ENCODE measurements at regions not wholly inside any gene's neighbourhood (a gene's known extent, or its start where the extent isn't known, plus 50 kb on each side); places are given as distances from the start of the nearest gene placed in this dataset.
"Not testable (repeated sequence)": the region's sequence is repeated elsewhere in the genome, so short reads cannot be mapped to it uniquely, and the experiment has no call there.

DNA sequence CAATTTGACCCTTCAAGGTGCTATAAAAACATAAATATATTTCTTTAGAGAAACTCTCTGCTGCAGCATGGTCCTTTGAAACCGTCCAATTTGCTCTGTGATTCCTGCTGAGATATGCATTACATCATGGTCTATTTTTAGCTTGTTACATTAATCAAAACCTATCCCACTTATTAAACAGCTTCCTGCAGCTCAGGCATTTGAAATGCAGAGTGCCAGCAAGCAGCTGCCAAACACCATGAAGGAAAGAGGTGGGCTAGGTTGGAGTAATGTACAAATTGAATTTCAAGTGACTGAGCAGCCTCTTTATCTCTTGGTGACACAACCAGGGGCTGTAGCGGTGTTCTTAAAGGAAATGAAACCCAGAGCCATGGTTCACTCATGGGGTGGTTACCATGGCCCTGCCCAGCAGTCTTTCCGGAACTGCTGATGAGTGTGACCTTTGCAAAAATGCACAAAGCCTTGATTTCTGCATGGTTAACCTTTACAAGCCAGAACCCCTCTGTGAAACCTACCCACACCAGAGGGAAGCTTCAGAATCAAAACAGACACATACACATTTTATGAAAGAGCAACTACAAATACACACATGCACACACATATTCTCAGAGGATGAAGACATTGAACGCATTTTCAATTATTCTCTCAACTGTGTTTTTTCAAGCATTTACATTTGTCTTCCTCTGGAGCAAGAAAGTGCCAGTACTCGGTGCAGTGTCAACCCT is 155.8 kb upstream of the ZNF608 start:
- peak in 1 of 5 experiments; percentile 30 for DNase-seq

DNA sequence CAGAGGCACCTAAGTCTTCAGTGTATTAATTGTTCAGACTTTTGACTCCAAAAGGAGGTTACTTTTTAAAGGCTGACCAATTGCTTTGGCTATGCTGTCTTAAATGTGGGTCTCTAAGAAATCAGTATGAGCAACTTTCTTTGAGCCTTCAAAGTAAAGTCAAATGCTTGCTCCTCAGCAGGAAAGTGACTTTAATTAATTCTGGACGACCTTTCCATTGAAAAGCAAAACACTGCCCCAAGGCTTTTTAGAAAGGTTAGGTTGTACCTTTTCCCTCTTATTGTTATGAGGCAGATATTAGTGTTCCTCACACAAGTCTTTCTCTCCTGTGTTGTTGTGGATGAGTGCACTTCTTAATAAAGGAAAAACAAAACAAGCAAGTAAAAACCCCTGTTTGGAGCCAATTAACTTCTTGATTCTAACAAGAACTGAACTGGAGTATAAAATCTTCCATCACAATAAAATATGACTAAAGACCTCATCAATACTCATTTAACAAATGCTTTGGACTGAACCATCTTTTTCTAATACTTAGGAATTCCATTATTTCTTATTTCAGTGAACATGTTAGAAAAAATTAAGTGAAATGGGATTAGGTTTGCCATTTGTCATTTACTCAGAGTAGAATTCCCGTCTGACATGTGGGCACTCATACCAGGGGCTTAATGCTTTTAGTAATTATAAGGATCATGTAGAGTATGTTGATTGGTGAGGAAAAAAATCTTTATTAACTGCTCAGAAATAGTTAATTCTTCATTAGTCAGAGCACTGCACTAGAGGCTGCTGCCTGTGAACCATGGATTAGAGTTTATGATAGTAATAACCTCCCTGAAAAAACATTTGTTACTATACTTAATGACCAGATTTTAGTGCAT is 159.1 kb upstream of the ZNF608 start:
- no peak for DNase-seq

DNA sequence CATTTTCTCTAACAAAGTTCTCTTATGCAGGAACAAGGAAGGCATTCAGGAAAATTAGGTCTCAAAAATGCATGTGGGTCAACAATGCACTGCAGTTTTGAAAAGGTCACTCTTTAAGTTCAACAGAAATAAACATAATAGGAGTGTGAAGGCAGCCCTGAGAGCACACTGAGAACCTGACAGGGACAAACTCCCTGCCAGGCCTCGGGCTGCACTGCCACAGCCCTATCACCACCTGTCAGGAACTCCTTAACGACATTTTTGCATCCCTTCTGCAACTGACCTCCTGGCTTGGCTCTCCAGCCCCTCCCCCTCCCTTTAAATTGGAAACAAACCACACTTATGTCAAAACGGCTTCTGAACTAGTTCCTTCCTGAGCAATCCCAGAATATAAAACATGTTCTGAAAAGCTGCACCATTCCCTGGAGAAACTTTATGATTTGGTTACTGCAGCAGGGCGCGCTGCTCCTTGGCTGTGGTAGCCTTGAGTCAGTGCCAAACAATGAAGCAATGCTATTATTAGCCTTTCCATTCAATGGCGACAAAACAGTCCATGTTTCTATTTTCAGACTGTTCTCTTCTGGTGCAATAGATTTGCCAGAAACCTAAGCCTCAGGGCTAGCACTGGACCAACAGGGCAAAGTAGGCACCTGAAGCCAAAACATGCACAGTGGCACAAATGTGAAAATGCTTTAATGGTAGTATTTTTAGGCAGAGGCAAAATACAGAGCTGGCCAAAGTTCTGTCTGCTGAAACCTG is 160.1 kb upstream of the ZNF608 start:
- no peak for DNase-seq

DNA sequence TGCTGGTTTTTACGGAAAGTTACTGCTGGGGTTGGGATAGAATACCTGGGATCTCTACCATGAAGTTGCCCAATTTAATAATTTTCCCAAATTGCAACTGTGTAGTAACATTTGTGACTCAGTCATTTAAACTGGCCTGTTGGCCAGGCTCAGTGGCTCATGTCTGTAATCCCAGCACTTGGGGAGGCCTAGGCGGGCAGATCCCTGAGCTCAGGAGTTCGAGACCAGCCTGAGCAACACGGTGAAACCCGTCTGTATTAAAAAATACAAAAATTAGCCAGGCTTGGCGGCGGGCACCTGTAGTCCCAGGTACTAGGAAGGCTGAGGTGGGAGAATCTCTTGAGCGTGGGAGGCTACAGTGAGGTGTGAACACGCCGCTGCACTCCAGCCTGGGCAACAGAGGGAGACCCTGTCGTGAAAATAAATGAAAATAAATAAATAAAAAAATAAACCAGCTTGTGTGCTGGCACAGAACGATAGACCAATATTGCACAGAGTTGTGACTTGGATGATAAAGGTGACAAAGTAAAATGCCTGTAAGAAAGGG is 160.7 kb upstream of the ZNF608 start:
- no peak for DNase-seq

DNA sequence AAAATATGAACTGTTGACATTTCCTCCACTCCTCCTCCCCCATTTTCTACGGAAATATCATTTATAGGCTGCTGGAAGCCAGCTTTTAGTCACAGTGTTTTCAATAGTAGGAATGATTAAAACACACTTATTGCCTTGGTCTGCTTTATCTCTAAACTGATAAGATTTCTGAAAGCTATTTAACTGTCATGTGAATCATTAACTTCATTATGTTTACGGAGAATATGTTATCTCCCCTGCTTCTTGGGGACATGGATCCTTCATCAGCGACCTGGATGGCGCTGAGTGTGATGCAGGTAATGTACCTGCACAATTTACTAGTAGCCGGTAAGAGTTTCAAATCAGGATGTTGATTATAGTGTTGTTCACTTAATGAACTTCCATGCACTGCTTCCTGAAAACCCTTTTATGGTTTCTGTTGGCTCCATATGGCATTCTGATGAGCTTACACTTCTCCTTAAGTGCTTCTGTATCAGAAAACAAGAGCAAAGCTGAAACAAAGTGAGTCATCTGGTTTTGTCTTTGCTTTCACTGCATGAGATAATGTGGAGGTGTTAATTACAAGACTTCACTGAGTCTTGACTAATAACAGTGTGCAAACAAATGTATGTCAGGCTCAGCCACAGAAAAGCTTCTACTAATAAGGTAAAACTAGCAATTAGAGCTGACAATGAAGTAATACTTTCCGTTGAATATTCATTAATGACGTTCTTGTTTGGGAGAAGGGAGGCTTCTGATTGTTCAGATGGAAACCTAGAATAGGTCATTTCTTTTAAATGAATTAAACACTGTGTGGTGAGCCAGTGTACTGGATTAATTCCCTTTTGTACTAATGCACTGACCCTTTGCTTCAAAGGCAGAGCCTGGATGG is 162.4 kb upstream of the ZNF608 start:
- DNase-seq, result no peak

DNA sequence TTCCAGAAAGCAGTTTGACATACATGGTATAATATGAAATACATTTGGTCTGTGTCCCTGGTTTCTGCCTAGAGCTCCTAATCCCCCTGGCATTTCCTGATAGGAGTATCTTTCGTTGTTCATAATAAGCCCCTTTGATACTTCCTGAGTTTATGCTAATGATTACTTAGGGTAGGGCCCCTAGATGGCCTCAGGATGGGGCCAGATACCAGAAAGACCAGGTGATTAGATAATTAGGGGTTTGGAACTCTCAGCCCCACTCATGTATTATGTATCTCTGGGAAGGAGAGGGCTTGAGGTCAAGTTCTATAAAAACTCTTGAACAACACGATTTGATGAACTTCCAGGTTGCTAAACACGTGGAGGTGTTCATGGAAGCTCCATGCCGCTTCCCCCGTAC is 163.3 kb upstream of the ZNF608 start:
- no peak for DNase-seq

DNA sequence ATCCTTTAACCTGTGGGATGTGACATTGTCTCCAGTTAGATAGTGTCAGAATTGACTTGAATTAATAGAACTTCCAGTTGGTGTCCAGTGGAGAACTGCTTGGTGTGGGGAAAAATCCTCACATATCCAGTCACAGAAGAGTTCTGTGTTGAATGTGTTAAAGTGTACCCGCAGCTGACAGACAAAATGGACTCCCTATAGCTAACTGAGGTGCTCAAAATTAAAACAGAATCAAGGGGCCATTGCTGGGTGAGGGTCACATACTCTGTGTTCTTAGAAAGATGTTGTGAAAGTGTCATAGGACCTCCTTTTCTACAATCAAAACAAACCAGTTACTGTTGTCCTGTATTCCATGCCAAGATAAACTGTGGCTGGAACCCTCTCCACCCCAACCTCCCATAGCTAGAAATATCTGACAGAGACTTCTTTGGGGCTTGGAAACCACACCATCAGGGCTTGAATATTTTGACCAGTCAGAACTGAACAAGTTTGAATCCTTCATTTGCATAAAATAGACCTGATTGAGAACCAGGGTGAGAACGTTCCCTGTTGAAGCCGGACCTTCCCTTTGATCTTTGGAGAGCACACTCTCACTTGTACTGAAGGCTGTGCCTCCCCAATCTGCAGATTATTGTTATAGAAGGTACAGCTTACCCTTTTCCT is 164.0 kb upstream of the ZNF608 start:
- no peak for DNase-seq

DNA sequence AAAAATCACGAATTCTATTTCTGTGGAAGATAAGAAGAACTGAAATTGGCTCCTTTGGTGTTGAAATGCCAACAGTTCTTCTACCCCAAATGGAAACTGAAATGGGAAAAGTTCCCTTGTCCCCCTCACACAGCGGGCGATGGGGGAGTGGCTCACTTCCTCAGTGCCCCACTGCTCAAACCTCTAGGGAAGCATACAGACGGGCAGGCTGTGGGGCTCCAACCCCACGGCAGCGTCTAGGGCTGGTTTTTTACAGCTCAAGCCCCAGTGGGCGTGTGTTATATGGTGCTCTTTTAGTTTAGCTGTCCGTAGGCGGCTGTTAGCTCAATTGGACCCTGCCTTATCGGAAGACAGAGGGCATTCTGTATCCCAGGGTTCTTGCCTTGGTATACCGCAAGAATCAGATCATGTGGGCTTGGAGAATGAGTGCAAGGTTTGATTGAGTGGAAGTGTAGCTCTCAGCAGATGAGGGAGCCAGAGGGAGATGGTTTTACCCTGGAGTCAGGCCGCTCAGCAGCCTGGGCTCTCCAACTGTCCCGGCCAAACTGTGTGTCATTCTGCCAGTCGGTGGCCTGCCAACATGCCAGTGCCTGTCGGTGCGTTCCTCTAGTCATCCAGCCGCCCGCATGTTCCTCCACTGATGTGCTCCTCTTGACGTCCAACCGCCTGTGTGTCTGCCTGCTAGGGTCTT is 166.3 kb upstream of the ZNF608 start:
- no peak for DNase-seq

DNA sequence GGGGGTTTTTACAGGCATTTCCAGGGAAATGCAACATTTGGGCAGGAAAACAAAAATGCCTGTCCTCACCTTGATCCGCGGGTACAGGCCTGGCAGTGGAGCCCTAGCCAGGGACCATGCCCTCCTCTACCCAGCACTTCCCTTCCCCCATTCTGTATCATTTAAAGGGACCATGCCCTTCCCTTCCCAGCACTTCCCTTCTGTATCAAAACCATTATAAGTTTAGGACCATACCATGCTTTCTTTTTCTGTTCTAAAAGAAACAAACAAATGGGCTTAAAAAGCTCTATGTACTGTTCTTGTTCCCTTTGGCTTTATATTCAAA is 166.9 kb upstream of the ZNF608 start:
- no peak for DNase-seq

DNA sequence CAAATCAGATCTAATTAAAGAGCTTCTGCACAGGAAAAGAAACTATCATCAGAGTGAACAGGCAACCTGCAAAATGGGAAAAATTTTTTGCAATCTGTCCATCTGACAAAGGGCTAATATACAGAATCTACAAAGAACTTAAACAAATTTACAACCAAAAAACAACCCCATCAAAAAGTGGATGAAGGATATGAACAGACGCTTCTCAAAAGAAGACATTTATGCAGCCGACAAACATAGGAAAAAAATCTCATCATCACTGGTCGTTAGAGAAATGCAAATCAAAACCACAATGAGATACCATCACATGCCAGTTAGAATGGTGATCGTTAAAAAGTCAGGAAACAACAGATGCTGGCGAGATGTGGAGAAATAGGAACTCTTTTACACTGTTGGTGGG is 169.9 kb upstream of the ZNF608 start:
- not testable (repeated sequence) for DNase-seq

DNA sequence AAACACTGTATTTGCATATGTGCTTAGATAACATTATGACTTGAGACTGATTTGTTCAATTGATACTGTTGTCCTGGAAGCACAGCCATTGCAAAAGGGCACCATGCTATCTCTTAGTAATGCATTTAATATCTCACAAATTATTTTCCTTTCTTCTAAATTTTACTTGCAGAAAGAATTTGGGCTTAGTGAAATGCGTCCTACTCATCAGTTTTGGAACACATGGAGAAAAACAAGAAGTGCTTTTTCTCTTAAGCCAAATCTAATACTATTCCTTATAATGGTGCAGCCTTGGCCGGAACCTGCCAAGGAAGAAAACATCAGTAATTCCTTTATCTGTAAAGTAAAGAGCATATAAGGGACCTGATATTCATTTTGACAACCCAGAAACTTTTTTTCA is 172.2 kb upstream of the ZNF608 start:
- DNase-seq, result no peak

DNA sequence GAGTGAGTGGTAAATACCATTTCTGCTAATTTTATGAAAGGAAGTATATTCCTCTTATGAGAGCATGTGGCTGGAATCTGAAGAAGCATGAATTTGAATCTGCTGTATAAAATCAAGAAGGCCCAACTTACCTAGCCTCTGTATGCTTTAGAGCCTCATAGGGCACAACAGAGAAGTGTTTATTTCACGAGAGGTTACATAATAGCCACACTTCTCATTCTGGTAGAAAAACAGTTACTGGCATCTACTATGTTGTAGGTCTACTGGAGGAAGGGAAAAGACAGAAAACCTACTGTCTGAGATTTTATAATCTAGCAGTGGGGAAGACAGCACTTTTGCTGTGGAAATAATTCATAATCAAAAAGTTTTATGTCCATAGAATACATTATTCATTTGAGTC is 172.6 kb upstream of the ZNF608 start:
- DNase-seq, result no peak

DNA sequence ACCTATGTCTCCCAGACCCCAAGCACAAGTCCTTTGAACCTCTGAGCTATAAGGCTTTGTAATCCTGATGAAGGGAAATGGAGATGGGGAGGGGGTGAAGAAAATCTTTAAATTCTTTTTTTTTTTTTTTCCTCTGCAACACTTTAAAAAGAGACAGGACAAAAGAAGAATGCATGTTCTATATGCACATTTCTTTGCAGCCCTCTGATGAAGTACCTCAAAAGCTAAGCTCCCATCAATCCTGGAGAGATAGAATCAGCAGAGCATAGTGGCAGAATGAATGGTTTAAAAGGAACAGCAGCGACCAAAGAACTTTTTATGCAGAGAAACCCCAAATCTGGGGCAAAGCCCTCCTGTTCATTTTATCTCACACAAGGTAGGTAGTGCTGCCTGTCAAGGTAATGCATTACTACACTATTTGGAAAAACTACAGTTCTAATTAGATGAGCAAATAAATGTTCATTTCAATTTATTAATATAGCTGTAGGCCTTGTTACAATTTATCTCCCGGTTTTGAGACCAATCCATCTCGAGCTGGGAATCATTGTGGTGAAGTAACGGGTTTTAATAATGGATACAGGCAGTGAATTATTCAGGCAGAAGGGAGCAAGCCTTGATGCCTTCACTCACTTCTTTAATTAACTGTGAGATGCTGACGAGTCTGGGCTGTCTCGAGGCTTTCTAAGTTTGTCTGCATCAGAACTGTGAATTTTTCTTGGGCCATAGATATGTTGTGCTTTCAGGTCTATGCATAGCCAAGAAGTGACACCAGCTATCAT is 173.5 kb upstream of the ZNF608 start:
- DNase-seq, result no peak

DNA sequence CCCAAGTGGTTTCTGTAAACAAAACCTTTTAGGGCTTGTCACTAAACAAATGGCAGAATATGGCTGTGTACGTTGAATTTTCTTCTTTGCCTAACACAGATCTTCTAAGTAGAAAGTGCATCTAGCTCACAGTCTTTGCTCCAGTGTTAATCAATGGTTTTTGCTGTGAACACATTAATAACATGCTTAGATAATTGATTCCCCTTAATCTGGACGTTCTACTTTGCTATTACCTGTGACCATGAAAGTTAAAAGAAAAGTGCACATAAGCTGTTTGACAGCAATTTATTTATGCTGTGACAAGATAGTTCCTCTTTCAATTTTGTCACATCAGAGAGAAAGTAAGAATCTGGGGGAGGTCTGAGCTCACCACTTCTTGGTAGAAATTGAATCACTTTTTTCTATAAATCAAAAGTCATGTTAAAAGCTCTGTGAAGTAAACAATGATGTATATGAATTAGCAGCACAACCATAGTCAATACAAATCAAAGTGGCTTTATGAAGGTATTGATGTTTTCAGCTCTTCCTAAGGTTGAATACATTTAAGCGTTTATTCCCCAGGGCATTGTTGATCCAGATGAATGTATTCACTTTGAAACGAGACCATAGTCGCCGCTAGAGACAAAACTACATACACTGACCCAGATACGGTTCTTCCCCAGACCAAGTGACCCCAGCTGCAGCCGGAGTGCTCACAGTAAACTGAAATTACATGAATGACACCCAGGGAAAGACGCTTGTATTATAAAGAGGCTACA is 174.6 kb upstream of the ZNF608 start:
- no peak for DNase-seq

DNA sequence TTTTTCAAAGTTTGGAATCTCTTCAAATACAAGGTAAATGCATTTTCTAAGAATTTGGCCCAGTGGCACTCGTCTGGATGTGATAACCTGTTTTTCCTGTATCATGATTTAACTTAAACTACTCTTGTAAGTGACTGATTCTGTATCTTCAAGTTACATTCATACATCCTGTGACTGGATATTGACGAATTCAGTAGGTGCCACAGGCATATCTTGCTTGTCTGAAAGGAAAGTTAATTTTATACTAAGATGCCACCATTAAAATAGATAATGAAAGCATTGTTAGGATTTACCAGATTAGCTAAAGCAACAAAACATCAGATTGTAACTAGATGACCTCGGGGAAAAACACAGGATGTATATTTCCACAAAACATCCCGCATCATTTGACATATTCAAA is 175.3 kb upstream of the ZNF608 start:
- no peak for DNase-seq

DNA sequence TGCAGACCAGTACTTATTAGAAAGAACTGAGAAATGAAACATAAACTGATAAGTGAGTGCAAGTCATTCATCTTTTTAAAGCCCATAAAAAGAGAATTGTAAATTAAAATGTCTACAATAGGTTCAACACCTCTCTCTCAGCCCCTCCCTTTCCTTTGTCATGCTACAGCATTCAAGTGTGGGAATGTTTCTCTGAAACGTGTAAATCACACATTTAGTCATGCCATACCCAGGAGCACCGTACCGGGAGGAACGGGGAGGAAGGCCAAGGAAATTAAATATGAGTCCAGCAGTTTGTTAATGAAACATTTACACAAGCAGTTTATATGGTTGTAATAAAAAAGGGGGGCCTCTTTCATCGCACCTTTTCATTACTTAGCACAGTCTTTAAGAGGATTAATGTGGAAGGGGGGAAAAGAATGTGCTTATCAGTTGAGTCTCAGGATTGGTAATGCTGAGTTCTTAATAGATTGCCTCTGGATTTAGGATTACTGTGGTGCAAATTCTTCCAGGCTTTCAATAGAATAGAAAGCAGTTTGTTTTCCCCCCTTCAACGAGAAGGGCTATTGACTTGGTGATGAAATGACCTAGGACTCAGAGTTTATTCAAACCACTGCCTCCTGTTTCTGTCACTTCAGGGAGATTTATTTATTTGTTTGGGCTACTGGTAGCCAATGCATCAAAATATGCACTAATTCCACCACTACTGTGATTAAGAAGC is 176.0 kb upstream of the ZNF608 start:
- DNase-seq, result no peak

DNA sequence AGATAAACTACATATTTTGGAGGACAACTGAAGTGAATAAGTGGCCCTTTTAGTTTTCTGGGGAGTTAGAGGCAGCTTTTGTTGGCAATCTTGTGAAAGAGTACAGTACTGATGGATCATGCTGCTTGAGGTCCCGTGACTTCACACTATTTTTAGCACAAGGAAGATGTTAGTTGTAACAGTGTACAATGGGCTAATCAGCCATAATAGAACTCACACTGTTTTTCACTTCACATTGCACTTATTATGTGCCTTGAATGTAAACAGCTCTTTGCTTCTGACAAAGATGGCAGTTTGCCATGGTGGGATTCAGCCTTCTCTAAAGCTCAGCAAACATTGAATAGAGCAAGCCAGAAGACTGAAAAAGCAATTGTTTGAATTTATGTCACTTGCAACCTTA is 176.7 kb upstream of the ZNF608 start:
- no peak for DNase-seq

DNA sequence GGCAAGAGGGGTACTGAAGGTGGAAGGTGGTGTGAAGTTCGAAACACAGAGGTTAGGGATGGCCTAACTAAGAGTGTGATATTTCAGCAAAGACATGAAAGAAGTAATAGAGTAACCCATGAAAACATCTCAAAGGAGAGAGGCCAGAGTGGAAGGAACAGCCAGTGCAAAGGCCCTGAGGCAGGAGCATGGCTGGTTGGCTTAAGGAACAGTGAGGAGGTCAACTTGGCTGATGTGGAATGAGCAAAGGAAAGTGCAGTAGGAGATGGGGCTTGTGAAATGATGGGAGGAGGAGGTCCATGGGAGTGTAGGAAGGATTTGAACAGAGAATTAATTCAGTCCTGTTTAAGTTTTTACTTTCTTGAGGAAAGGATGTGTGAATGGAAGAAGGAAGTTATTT is 178.3 kb upstream of the ZNF608 start:
- DNase-seq, result no peak

DNA sequence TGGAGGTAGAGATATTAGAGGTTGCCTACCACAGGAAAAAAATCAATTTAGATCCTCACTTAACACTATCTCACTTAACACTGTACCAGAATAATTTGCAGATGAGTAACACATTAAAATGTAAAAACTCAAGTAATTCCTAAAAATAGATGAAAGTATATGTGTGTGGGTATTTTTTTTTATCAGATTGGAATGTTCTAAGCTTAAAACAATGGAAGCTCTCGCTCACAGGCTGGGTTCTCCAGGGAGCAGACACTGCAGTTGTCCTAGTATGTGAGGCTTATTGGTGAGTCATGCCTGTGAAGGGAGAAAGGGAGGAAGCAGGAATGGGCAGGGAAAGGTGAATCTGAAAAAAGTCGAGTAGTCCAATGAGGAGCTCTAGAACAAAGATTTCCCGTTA is 181.3 kb upstream of the ZNF608 start:
- DNase-seq, result no peak

Data from T-helper 2 cell (primary cell).